OCI-M1 (cell line): ENCODE measurements at regions not wholly inside any gene's neighbourhood (a gene's known extent, or its start where the extent isn't known, plus 50 kb on each side); places are given as distances from the start of the nearest gene placed in this dataset.
"Not testable (repeated sequence)": the region's sequence is repeated elsewhere in the genome, so short reads cannot be mapped to it uniquely, and the experiment has no call there.

Experiments
- DNase-seq: peaks from one replicate; lab custom pipeline; 2025; lab: John Stamatoyannopoulos, UW

DNA sequence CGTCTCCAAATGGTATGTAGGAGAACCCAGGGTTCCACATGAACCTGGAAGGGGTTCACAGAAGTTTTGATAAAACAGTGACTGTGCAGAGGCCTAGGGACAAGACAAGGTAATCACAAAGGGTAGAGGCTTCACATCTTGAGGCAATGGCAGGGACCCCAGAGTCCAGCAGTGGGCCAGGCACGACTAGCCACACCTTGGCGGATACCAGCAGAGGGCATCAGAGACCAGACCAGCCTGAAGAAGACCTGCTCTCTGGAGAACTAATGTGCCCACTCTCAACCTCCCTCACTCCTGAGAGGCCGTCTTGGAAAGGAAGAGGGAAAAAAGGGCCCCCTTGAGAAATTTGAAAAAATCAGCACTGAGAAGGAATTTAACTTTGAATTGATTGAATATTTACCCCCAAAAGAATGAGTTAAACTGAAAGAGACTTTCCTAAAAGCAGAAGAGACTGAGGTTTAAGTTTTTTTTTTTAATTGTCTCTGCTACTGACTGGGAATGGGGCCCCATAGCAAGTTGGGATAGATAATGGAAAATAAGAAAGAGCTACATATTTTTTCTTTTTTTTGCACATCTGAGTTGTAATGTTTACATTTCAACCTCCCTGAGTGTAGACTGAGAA lies 243.8 kb upstream of the JADE1 start:
- peak; percentile 61 for DNase-seq

DNA sequence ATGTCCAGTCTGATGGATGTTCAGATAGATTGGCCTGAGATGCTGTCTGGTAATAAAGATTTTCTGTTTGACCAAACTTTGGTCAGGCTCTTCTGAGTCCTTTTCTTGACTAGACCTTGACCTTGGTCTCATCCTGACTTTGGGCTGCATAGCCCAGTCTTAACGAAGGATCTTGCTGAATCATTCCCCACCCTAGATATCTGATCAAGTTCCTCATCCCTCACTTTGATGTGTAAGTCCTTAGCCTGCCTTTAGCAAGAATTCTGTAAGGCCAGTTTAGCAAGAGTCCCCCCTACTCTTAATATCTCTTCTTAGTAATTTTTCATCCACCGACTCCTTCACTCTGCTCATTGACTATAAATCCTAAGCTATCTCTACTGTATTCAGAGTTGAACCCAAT lies 244.4 kb upstream of the JADE1 start:
- peak; percentile 66 for DNase-seq

DNA sequence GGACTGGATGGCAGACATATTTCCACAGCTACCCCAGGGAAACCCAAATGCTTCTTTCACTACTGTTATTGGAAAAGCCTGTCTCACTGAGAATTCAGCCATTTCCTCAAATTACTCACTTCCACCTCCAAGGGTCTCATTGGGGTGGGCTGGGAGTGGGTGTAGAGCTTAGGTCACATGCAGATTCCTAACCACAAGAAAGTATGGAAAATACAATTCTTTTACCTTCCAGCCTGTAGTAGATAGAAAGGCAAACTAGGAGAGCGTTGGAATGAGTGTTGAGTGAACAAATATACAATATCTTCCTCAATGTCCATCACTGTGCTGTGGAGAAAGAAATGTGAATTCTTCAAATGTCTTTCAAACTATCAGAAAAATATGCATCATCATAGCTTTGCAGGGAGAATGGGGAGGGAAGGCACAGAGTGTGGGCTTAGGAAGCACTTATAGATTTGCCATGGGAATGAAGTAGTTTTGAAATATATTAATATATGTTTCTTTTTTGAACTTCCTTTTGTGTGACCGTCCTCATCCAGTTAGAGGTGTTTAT lies 245.3 kb upstream of the JADE1 start:
- DNase-seq = no peak

DNA sequence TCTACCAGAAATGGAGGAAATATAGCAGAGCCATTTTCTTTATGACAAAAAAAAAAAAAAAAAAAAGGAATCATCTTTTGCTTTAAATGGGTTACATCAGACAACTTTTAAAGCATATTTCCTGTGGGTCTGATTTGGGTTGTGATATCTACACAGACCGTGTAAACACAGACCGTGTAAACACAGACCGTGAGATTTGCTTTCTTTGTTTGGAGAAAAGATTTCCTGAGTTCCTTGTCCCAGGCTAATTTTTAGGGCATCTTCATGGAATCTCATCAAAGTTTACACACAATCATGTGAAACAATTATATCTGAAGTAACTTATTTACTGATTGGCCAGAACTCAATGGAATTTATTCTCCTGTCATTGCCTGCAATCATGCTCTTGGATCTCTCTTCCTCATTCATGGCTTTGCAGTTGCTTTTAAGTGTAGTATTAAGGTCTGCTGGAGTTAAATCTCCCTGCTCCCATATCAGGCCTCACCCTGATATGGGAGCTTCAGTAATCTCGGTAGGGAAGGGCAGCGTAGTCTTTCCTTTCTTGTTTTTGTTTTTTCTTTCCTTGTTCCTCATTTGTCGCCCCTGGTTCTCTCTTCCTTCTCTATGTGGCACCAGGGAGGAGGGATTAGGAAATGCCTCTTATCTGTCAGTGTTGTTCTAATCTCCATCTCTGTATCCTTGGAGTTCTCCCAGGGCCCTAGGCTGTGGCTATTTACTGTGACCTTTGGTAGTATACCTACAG lies 248.6 kb upstream of the JADE1 start:
- peak; percentile 59 for DNase-seq

DNA sequence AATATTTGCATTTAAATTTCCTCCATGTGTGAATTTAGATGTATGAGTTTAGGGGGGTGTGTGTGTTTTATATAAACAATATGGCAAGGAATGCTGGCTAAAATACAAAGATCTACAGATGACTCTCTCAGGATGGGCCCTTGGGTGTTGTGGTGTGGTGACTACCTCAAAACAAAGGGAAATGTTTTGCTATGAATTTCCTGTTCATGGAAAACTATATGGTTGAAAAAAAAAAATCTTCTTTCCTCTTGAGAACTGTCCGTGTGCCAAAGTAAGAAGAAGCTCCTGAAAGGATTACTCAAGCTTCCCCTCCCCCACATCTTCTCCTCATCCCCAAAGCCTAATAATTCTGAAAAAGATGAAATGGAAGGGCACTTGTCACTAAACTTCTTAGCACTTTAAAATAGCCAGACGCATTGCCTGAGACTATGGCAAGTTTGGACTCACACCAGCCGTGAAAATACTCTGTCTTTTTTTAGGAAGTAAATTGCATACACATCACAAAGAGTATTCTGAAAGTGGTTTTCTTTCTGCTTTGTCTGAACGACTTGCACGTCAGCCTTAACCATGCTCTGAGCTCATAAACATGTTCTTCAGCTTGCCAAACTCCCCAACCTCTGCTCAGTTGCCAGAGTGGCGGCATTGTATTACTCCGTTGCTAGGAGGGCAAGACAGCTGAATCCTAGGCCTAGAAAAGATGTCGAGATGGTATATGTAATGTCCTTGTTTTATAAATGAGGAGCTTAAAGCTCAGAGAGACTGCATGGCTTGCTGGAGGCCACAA lies 250.4 kb upstream of the JADE1 start:
- no peak for DNase-seq

DNA sequence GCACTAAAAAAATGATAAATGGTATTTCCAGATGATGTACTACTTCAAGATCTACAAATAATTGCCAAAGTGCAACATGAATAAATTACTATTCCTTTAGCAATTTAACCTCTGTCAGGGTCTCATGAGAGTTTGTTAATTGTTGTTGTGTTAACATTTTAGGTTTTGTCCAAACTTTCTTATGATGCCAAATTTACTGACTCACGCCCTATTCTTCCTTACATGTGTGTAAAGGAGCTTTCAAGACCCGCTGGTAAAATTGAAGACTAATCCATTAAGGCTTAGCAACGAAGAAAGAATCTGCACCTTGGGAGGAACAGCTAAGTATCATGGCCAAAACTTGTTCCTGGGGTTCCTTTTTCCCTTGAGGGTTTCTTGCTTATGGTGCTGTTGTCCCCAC lies 252.7 kb upstream of the JADE1 start:
- no peak for DNase-seq

DNA sequence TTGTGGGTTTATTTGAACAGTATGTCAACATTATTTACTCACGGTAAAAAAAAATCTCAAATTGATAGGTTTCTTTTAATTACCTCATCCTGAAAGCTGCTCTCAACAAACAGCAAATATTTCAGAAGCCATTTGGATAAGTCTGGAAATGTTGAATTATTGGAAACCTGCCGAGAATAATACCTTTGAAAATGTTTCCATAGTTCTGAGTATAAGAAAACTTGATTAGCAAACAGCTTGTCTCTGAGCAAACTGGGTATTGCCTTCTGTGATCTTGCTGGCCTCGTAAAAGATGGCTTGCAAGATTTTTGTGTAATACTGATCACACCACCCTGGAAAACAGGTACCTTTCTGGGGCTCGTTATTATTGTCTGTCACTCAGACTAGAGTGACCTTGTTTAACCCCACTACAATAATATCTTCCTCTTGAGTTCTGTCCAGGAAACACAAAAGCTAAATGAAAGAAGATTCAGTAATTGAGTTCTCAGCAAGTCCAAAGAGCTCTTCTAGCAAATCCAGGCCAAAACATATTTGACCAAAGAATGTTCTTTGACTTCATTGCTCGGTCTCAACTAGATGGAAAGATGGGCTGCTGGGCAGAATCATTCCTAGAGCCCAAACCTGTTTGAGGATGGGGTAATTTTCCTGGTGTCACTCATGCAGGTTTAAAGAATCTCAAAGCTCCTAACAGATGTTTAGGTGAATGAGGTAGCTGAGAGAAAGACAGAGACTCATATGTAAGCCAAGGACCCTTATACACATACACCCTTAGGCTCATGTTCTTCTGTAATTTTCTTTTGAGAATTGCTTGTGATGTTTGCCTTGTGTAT lies 255.6 kb upstream of the JADE1 start:
- DNase-seq = no peak

DNA sequence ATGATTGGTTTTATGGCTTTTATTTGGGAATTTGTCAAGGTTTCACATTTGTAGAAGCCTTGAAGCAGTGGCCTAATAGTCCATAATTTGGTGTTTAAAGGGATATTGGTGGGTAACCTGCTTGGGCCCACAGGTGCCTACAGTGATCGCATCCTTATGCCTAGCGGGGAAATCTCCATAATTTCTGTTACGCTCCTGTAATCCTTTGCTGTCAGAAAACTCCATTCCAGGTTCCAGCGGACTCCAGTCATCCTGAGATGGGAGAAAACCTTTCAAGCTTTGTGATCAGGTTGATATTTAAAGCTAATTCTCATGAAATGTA lies 257.0 kb upstream of the JADE1 start:
- DNase-seq = no peak

DNA sequence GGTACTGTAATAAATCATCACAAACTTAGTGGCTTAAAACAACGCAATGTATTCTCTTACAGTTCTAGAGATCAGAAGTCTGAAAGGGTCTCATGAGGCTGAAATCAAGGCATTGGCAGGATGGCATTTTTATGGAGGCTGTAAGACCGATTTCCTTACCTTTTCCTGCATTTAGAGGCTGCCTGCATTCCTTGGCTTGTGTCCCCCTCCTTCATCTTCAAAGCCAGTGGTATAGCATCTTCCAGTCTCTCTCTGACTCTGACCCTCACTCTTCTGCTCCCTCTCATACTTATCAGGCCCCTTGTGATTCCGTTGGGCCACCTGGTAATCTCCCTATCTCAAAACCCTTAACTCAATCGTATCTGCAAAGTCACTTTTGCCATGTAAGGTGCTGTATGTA lies 258.2 kb upstream of the JADE1 start:
- DNase-seq = no peak

DNA sequence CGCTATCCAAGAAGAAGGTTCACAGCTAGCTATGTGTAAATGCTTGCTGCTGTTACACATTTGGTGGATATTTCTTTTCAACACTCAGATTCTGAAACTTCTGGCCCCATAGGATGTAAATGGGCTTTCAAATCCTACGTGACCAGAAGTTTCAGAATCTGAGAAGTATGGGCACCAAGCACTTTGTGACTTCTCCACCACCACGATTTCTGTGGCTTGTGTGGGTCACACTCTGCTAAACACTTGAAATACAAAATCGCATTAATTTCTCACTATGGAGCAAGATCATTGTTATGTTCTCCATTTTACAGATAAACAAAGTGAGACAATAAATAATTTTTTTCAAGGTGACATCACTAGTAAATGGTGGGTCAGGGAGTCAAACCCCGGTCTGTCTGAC lies 259.4 kb upstream of the JADE1 start:
- no peak for DNase-seq

DNA sequence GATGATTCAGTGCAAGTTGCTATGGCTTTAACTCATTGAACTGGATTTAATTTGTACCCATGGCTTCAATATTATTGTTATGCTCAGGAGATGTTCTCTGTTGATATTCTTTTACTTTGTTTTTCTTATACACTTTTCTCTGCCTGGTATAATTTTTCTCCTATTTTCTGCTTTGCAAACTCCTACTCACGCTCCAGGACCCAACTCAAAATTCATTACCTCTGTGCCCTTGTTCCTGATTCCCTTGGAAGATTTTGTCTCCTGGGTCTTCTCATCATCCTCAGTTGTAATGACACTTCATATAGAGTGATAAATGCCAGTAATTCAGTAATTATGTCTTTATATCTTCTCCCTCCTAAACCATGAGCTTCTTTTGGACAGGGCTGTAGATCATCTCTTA lies 259.9 kb upstream of the JADE1 start:
- no peak for DNase-seq

DNA sequence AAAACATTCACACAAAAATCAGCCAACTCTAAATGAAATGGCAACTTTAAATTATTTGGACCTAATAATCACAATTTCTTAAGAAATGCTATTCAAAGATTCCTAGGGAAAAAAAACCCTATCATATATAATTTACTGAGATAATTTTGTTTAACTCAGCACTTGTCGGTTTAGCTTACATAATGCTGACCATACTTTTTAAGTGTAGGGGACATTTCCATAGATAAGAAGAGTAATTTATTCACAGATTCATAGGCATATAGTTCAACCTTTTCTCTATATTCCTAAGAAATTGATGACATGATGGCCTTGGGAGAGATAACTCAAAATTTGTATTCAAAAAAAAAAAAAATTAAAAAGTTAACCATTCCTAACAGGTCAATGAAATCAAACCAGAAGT lies 260.8 kb upstream of the PGRMC2 start:
- no peak for DNase-seq

DNA sequence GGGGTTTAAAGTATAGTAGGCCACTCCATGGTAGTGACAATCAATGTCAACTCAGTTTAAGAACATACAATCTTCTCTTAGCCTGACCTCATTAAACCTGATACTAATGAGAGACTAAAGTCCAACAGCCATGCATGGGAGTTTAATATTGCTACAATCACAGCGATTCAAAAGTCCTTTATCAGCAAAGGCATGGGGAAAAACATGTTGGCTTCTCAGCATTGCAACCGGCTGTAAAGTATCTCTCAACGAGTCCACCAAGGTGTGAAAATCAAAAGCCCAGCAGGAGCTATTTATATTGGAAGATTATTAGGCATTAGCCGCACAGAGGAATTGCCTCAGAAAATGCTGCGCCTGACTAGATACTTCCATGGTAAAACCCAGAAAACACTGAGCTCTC lies 256.7 kb upstream of the PGRMC2 start:
- DNase-seq = no peak

DNA sequence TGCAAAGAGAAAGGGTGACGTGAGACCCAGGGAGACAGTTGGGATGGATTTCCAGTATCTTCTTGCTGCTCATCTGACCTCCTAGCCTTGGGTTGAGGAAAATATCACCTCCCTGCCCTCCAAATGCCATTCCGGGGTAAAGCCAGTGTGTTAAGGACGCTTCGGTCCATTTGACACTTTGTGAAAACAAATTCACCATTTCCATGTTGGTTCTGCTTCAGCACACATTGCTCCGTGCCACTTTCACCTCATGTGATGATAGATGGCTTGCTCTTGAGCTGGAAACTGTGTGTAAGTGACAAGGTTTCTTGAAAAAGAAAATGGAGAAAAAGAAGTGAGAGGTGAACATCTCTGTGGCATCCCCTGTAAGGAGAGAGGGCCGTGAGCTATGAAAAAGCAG lies 256.1 kb upstream of the PGRMC2 start:
- DNase-seq = no peak

DNA sequence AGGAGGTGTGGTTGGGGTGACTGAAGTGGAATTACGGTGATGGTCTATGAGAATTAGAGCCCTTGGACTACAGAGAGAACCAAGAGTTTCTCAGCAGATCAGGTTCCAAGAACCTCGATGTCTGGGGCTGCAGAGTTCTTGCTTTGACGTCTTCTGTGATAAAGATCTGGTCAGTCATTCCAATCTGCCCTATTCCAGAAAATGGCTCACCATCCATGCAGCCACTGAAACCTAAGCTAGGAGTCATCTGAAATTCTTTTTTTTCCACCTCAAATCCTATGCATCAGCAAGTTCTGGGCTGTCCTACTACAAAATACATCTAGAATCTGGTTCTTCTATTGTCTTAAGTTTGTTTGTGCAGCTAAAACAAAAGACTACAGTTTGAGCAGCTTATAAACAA lies 254.4 kb upstream of the PGRMC2 start:
- no peak for DNase-seq

DNA sequence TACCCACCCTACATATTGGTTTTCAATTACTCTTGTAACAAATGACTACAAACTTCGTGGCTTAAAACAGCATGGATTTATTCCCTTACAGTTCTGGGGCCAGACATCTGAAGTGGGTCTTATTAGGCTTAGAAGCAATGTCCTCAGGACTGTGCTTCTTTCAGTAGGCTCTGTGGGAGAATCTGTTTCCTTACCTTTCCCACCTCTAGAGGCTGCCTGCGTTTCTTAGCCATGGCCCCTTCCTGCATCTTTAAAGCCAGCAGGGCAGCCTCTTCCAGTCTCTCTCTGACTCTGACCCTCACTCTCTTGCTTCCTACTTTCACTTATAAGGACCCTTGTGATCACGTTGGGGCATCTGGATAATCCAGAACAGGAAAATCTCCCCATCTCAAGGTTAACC lies 252.5 kb upstream of the PGRMC2 start:
- no peak for DNase-seq

DNA sequence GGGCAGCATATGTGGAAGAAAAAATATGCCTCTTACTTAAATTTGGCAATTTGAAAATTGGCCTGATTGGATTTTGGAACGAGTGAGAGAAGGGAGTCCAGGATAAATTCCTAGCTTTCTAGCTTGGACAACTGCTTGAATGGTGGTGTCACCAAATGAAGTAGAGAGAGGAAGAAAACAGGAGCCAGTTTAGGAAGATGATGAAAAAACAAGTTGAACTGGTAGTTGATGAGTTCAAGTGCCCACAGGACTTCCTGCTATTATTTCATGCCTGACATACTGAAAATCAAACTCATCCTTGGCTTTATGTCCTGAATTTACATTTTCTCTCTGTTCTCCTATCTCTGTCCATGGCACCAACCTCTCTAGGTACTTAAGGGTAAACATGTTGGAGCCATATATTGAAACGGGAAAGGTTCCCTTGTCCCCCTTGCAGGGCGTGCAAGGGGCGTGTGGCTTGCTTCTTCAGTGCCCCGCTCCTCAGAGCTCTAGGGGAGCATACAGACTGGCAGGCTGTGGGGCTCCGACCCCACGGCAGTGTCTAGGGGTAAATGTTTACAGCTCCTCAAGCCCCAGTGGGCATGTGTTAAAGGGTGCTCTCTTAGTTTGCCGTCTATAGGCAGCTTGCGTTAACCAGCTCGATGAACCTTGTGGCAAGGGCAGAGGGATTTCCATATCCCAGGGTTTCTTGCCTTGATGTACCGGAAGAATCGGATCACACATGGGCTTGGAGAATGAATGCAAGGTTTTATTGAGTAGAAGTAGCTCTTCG lies 250.7 kb upstream of the PGRMC2 start:
- no peak for DNase-seq

DNA sequence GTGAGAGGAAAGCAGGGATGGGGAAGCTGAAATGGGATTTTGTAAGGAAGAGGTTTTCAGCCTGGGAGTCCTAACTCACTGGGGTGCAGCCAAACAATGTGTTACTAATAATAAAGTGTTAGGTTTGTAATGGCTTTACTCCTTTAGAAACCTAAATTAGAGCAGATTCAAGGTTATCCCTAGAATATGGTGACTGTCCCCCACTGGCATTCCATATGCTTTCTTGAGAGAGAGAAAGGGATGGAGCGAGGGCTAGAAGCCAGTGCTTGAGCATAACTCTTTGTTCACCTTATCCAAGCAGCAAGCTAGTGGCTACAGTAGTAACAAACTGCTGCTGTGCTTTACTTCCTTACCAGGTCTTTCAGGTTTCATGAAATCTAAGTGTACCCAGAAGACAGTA lies 249.1 kb upstream of the PGRMC2 start:
- DNase-seq = no peak

DNA sequence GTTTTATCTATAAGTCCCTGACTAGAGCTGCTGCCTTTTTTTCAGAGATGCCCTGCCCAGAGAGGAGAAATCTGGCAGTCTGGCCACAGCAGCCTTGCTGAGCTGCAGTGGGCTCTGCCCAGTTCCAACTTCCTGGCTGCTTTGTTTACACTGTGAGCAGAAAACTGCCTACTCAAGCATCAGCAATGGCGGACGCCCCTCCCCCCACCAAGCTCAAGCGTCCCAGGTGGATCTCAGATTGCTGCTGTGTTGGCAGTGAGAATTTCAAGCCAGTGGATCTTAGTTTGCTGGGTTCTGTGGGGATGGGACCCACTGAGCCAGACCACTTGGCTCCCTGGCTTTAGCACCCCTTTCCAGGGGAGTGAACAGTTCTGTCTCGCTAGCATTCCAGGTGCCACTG lies 247.9 kb upstream of the PGRMC2 start:
- not testable (repeated sequence) for DNase-seq

DNA sequence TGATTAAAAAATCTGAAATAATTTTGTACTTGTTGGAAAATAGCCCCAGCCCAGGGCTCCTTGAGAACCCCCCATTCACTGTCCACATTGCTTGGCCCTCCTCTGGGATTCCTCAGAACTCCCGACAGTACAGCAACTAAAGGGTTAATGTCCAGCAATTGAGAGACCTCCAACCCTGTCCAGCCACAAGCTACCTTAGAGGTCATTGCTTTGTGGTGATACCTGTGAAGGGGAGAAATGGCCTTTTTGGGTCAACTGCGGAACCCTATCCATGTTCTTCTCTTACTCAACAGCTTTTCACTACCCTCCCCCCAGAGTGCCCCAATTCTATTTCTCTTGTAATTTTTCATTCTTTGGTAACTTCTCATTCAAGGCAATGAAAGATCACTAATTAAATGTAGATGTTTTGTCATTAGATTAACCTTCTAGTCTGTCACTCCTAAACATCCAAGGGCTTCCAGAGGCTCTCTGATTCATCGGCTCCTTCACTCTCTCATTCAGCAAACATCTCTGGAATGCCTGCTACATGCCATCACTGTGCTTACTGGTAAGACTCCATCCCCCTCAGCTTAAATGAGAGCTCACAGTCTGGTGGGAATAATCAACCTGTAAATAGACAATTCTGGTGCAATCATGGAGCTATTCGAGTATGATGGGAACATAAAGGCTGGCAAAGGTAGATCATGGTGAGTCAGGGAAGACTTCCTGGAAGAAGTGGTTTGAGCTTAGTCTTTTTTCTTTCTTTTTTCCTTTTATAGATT lies 241.4 kb upstream of the PGRMC2 start:
- DNase-seq = no peak
